ENCODE measurements at regions not wholly inside any gene's neighbourhood (a gene's known extent, or its start where the extent isn't known, plus 50 kb on each side); places are given as distances from the start of the nearest gene placed in this dataset.

- DNase-seq (ENCODE audit: low read depth, low spot score): no peak
- Histone ChIP-seq H3K27me3 (ENCODE audit: insufficient read depth, low read length) (no peaks in the 10 kb centered on the region), H3K4me2 (ENCODE audit: low read length) (no peak overlapping the region), H4K20me1 (ENCODE audit: insufficient read depth) (no peaks in the 10 kb centered on the region), H3K36me3 (ENCODE audit: control insufficient read depth in 1 of 2, insufficient read depth in 2 of 2, low read length in 2 of 2) (no peaks in the 10 kb centered on the region), H3K4me3 (replicated peaks in 1 of 2; ENCODE audit: low read depth in 1 of 2, low read length in 2 of 2) (no peak overlapping the region), H3K79me2 (ENCODE audit: insufficient read depth, low read length) (no peaks in the 10 kb centered on the region), H3K9me2 (ENCODE audit: insufficient read depth) (no peaks in the 10 kb centered on the region), H3K27ac (ENCODE audit: low read depth, low read length) (no peak overlapping the region), H3K9me3 (ENCODE audit: control insufficient read depth in 1 of 2, insufficient read depth in 1 of 2, low read depth in 1 of 2, low read length in 2 of 2) (no peaks in the 10 kb centered on the region), H3K4me1 (ENCODE audit: control insufficient read depth in 1 of 2, insufficient read depth in 2 of 2, low read length in 2 of 2) (no peaks in the 10 kb centered on the region), H2AFZ (ENCODE audit: low read depth, low read length, poor library complexity, severe bottlenecking) (no peak overlapping the region), H3K9ac (ENCODE audit: low read length) (no peak overlapping the region)
- intact Hi-C loops (cut with micrococcal nuclease): no loop called here
- RAD21 ChIA-PET (ENCODE audit: low non-redundant PET in 1 of 2, low total read pairs in 2 of 2, uncharacterized antibody in 2 of 2, unreplicated experiment in 2 of 2): no interaction called here
- no peak for ATAC-seq
- POLR2A ChIA-PET: no interaction called here
- no peak for TF ChIP-seq MAX (IDR thresholded peaks at IDR 0.05)
- no peak for TF ChIP-seq ELF1 (IDR thresholded peaks at IDR 0.05; ENCODE audit: borderline replicate concordance, low read depth)
- TF ChIP-seq EZH2 (IDR thresholded peaks at IDR 0.05): no peak
- TF ChIP-seq SIN3A (IDR thresholded peaks at IDR 0.05; ENCODE audit: low read depth): no peak
- TF ChIP-seq JUND (IDR thresholded peaks at IDR 0.05): no peak
- no peak for TF ChIP-seq YY1 (IDR thresholded peaks at IDR 0.05; ENCODE audit: extremely low read depth, insufficient replicate concordance, low read depth, low read length)
- no peak for TF ChIP-seq REST (IDR thresholded peaks at IDR 0.05; ENCODE audit: low read depth)
- no peak for TF ChIP-seq ZFX (IDR thresholded peaks at IDR 0.05)
- TF ChIP-seq FOSL1 (IDR thresholded peaks at IDR 0.05; ENCODE audit: low read depth): no peak
- no peak for TF ChIP-seq SP1 (IDR thresholded peaks at IDR 0.05; ENCODE audit: low read depth)
- no peak for TF ChIP-seq EZH2phosphoT487 (IDR thresholded peaks at IDR 0.05; ENCODE audit: borderline replicate concordance)
- TF ChIP-seq TCF7L2 (IDR thresholded peaks at IDR 0.05; ENCODE audit: borderline replicate concordance, extremely low read depth, insufficient read depth, insufficient read length): no peak
- TF ChIP-seq POLR2A (IDR thresholded peaks at IDR 0.05; ENCODE audit: borderline replicate concordance, extremely low read depth, insufficient read depth, insufficient read length): no peak
- no peak for TF ChIP-seq CEBPB (IDR thresholded peaks at IDR 0.05; ENCODE audit: low read depth)
- no peak for TF ChIP-seq CBX3 (IDR thresholded peaks at IDR 0.05; ENCODE audit: low read depth)
- TF ChIP-seq RAD21 (IDR thresholded peaks at IDR 0.05; ENCODE audit: low read depth): no peak
- TF ChIP-seq POLR2AphosphoS5 (IDR thresholded peaks at IDR 0.05; ENCODE audit: low read depth, low read length): no peak
- no peak for TF ChIP-seq ZNF274 (IDR thresholded peaks at IDR 0.05; ENCODE audit: low read depth, low read length)
- no peak for TF ChIP-seq ZBTB33 (IDR thresholded peaks at IDR 0.05; ENCODE audit: extremely low read depth, insufficient replicate concordance, low read length)
- CTCF ChIA-PET: no interaction called here
- BruUV-seq (replicated peaks): no TSS peak
Observed at GRCh38 chr4:34066126-34066525, 2178.2 kb downstream of the ARAP2 start.

Data from HCT116 (cell line).